ENCODE measurements at regions not wholly inside any gene's neighbourhood (a gene's known extent, or its start where the extent isn't known, plus 50 kb on each side); places are given as distances from the start of the nearest gene placed in this dataset.

DNA sequence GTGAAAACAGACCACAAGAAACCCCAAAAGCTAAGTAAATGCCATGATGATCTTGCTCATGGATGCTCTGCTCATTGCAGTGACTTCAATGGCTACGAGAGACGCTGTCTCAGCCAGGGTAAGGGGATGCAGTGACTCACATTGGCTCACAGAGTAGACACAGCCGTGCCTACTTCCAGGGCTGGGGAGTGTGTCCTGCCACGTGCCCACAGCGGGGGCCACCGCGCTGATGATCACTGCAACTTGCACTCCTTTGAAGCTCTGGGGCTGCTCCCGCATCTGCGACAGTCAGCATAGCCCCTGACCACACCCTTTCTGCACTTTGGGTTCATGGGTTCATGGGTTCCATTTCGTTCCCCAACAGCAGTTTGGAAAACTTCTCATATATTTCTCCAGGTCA, 231.4 kb upstream of the RPL38 start:
- TF ChIP-seq, protein P1, sequence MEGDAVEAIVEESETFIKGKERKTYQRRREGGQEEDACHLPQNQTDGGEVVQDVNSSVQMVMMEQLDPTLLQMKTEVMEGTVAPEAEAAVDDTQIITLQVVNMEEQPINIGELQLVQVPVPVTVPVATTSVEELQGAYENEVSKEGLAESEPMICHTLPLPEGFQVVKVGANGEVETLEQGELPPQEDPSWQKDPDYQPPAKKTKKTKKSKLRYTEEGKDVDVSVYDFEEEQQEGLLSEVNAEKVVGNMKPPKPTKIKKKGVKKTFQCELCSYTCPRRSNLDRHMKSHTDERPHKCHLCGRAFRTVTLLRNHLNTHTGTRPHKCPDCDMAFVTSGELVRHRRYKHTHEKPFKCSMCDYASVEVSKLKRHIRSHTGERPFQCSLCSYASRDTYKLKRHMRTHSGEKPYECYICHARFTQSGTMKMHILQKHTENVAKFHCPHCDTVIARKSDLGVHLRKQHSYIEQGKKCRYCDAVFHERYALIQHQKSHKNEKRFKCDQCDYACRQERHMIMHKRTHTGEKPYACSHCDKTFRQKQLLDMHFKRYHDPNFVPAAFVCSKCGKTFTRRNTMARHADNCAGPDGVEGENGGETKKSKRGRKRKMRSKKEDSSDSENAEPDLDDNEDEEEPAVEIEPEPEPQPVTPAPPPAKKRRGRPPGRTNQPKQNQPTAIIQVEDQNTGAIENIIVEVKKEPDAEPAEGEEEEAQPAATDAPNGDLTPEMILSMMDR (IDR thresholded peaks at IDR 0.05; ENCODE audit: low read length) = no peak
- TF ChIP-seq EZH2 (optimal IDR thresholded peaks at IDR 0.05; ENCODE audit: low read depth, low read length) = no peak

All from MM.1S (cell line).